Ishikawa (cell line): ENCODE measurements at regions not wholly inside any gene's neighbourhood (a gene's known extent, or its start where the extent isn't known, plus 50 kb on each side); places are given as distances from the start of the nearest gene placed in this dataset.

ENCODE experiments used
- CEBPB ChIP-seq: IDR thresholded peaks from 2 replicates; pipeline ENCODE4 v1.6.1; 2012
- CREB1 ChIP-seq: IDR thresholded peaks from 2 replicates; pipeline ENCODE4 v1.6.1; 2012; ENCODE audit warnings: low read depth
- EGR1 ChIP-seq: IDR thresholded peaks from 2 replicates; pipeline ENCODE4 v1.6.1; 2012
- EP300 ChIP-seq: IDR thresholded peaks from 2 replicates; pipeline ENCODE4 v1.6.1; 2012; ENCODE audit warnings: borderline replicate concordance
- FOXM1 ChIP-seq: IDR thresholded peaks from 2 replicates; pipeline ENCODE4 v1.6.1; 2012; ENCODE audit warnings: low read depth, borderline replicate concordance
- MAX ChIP-seq: IDR thresholded peaks from 2 replicates; pipeline ENCODE4 v1.6.1; 2012
- NFIC ChIP-seq: IDR thresholded peaks from 2 replicates; pipeline ENCODE4 v1.6.1; 2012
- RAD21 ChIP-seq: IDR thresholded peaks from 2 replicates; pipeline ENCODE4 v1.6.1; 2012; ENCODE audit warnings: low read depth
- REST ChIP-seq: IDR thresholded peaks from 2 replicates; pipeline ENCODE4 v1.6.1; 2012; ENCODE audit warnings: low read depth, mild to moderate bottlenecking
- TAF1 ChIP-seq: IDR thresholded peaks from 2 replicates; pipeline ENCODE4 v1.6.1; 2012; ENCODE audit warnings: low read depth, mild to moderate bottlenecking
- TCF12 ChIP-seq: IDR thresholded peaks from 2 replicates; pipeline ENCODE4 v1.6.1; 2012; ENCODE audit warnings: low read depth
- TEAD4 ChIP-seq: IDR thresholded peaks from 2 replicates; pipeline ENCODE4 v1.6.1; 2012
- USF1 ChIP-seq: IDR thresholded peaks from 2 replicates; pipeline ENCODE4 v1.6.1; 2012
- YY1 ChIP-seq: IDR thresholded peaks from 2 replicates; pipeline ENCODE4 v1.6.1; 2012; ENCODE audit warnings: low read depth
- ZBTB7A ChIP-seq: IDR thresholded peaks from 2 replicates; pipeline ENCODE4 v1.6.1; 2012; ENCODE audit warnings: low read depth

GRCh38 chr13:81738364-81738763, 1397.4 kb upstream of the SPRY2 start:
- TF ChIP-seq MAX (no peak), CEBPB (no peak), TCF12 (no peak), FOXM1 (no peak), CREB1 (no peak), TEAD4 (no peak), YY1 (no peak), EP300 (no peak), ZBTB7A (no peak), USF1 (no peak), NFIC (no peak), REST (no peak), RAD21 (no peak), TAF1 (no peak), EGR1 (no peak)

GRCh38 chr13:81726037-81726726, 1385.3 kb upstream of the SPRY2 start:
- TF ChIP-seq TCF12 (no peak), MAX (no peak), EP300 (no peak), EGR1 (no peak), TAF1 (no peak), RAD21 (no peak), ZBTB7A (no peak), USF1 (no peak), TEAD4 (no peak), CEBPB (no peak), NFIC (no peak), CREB1 (no peak), FOXM1 (no peak), REST (no peak), YY1 (no peak)

DNA sequence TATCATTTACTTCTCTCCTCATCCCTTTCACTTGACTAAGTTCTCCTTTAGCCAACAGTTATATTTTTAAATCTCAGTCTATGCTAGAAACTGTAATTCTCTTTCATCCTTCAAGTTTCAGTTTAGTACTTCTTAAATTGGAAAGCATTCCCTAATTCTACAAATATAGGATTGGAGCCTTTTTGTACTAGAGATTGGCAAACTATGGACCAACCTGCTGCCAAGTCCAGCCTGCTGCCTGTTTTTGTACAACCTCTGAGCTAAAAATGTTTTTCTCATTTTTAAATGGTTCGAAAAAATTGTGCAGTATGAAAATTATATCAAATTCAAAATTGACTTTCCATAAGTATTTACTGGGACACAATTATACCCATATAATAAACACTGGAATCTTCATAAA, 1381.5 kb upstream of the SPRY2 start:
- no peak for TF ChIP-seq MAX
- no peak for TF ChIP-seq CEBPB
- TF ChIP-seq EGR1, result no peak
- TF ChIP-seq TCF12, result no peak
- no peak for TF ChIP-seq YY1
- TF ChIP-seq TEAD4, result no peak
- no peak for TF ChIP-seq EP300
- TF ChIP-seq RAD21, result no peak
- no peak for TF ChIP-seq TAF1
- no peak for TF ChIP-seq CREB1
- TF ChIP-seq ZBTB7A, result no peak
- no peak for TF ChIP-seq FOXM1
- TF ChIP-seq REST, result no peak
- no peak for TF ChIP-seq NFIC

GRCh38 chr13:81721400-81721799, 1380.5 kb upstream of the SPRY2 start:
- TF ChIP-seq TAF1, result no peak
- no peak for TF ChIP-seq MAX
- TF ChIP-seq TCF12, result no peak
- no peak for TF ChIP-seq RAD21
- no peak for TF ChIP-seq EGR1
- TF ChIP-seq NFIC, result no peak
- no peak for TF ChIP-seq ZBTB7A
- no peak for TF ChIP-seq CREB1
- no peak for TF ChIP-seq REST
- no peak for TF ChIP-seq YY1
- TF ChIP-seq CEBPB, result no peak
- no peak for TF ChIP-seq USF1
- no peak for TF ChIP-seq EP300
- no peak for TF ChIP-seq FOXM1
